ENCODE measurements at regions not wholly inside any gene's neighbourhood (a gene's known extent, or its start where the extent isn't known, plus 50 kb on each side); places are given as distances from the start of the nearest gene placed in this dataset.
"Not testable (repeated sequence)": the region's sequence is repeated elsewhere in the genome, so short reads cannot be mapped to it uniquely, and the experiment has no call there.

DNA sequence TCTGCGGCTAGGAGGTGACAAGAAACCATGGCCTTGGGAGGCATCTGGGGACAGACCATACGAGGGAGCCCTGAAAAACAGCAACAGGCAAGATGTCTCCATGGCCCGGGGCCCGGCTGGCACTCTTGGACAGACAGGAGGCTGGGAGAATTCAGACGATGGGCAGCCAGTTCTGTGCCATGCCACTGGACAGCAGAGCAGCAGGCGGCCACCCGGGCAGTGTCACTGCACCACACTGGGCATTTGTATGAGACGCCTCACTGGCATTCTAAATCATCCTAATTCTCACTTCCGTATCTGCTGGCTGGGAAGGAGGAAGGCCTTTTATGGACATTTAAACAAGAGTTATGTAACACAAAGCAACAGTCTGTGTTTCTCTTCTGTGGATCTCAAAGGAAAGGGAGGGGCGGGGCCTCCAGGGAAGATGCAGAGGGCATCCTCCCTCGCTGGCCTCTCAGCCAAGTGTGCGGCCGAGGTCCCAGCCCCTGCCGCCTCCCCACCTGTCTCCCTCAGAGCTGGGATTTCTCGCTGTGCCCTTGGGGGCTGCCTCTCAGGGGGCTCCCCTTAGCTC lies 350.3 kb downstream of the SHANK2 start:
- Mint-ChIP-seq H3K27me3 (ENCODE audit: low read depth) (no peaks in the 10 kb centered on the region), H3K9me3 (peaks cover 15 to 16% of the 10 kb centered on the region in 2 experiments), H3K4me1 (peaks cover 3 to 8% of the 10 kb centered on the region in 2 experiments; a peak in 3 of 4 replicates), H3K4me3 (no peak overlapping the region), H3K27ac (no peak overlapping the region), H3K36me3 (ENCODE audit: insufficient read depth in 1 of 3, low read depth in 3 of 3) (peaks cover 8 to 30% (median 12%) of the 10 kb centered on the region in 3 experiments; a peak in 6 of 7 replicates)
- H3K27me3 ChIP-seq (ENCODE audit: insufficient read depth, low read length): no peaks in the 10 kb centered on the region
- no peak overlapping the region for H2BK120ac ChIP-seq (ENCODE audit: low read depth, low read length, poor library complexity, severe bottlenecking)
- H3K56ac ChIP-seq (ENCODE audit: insufficient read length, low read depth, low read length): no peak overlapping the region
- H3K18ac ChIP-seq (ENCODE audit: insufficient read length, low read depth, low read length): no peak overlapping the region
- no peak overlapping the region for H2BK15ac ChIP-seq (ENCODE audit: low read depth, low read length)
- no peak overlapping the region for H4K91ac ChIP-seq (ENCODE audit: insufficient read length, low read depth, low read length)
- no peak overlapping the region for H2AK5ac ChIP-seq (ENCODE audit: insufficient read length, low read length)
- no peak overlapping the region for H2BK5ac ChIP-seq (ENCODE audit: insufficient read length, low read length)
- no peak overlapping the region for H2AFZ ChIP-seq (ENCODE audit: low read length)
- H4K20me1 ChIP-seq (ENCODE audit: control insufficient read depth, insufficient read depth, insufficient read length): no peaks in the 10 kb centered on the region
- H3K4me2 ChIP-seq (ENCODE audit: insufficient read depth, insufficient read length, low read length): no peak overlapping the region
- no peak overlapping the region for H3T11ph ChIP-seq (ENCODE audit: low read length)
- no peak overlapping the region for H3K14ac ChIP-seq (ENCODE audit: insufficient read depth, low read length)
- no peak overlapping the region for H3K23ac ChIP-seq (ENCODE audit: insufficient read length, low read depth, low read length)
- no peaks in the 10 kb centered on the region for H3K79me1 ChIP-seq (ENCODE audit: insufficient read depth, low read depth, low read length, poor library complexity, severe bottlenecking)
- H4K8ac ChIP-seq (replicated peaks; ENCODE audit: insufficient read length, low read depth, low read length): no peak overlapping the region
- H3K4ac ChIP-seq (ENCODE audit: low read depth, low read length): no peak overlapping the region
- H2BK12ac ChIP-seq (ENCODE audit: insufficient read length, low read depth, low read length): no peak overlapping the region
- TF ChIP-seq, protein P1, sequence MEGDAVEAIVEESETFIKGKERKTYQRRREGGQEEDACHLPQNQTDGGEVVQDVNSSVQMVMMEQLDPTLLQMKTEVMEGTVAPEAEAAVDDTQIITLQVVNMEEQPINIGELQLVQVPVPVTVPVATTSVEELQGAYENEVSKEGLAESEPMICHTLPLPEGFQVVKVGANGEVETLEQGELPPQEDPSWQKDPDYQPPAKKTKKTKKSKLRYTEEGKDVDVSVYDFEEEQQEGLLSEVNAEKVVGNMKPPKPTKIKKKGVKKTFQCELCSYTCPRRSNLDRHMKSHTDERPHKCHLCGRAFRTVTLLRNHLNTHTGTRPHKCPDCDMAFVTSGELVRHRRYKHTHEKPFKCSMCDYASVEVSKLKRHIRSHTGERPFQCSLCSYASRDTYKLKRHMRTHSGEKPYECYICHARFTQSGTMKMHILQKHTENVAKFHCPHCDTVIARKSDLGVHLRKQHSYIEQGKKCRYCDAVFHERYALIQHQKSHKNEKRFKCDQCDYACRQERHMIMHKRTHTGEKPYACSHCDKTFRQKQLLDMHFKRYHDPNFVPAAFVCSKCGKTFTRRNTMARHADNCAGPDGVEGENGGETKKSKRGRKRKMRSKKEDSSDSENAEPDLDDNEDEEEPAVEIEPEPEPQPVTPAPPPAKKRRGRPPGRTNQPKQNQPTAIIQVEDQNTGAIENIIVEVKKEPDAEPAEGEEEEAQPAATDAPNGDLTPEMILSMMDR (conservative IDR thresholded peaks at IDR 0.05): no peak
- H3K9ac ChIP-seq (ENCODE audit: extremely low read depth, insufficient read length, low read length): no peak overlapping the region
- DNase-seq: no peak
- H4K5ac ChIP-seq (ENCODE audit: insufficient read length, low read depth, low read length): no peak overlapping the region
- no peak overlapping the region for H3K27ac ChIP-seq (ENCODE audit: insufficient read length, low read depth, low read length)
- no peak overlapping the region for H2BK20ac ChIP-seq (ENCODE audit: low read depth, low read length, poor library complexity, severe bottlenecking)
- H3K4me1 ChIP-seq (ENCODE audit: insufficient read depth, low read length): no peaks in the 10 kb centered on the region
- H3K9me3 ChIP-seq (ENCODE audit: control insufficient read depth, low read depth, low read length): no peaks in the 10 kb centered on the region
- WGBS (ENCODE audit: extremely low coverage, insufficient read length, low lambda C conversion rate): no CpG with 5 or more reads among the region's 15 CpGs
- no peaks in the 10 kb centered on the region for H3K79me2 ChIP-seq (ENCODE audit: insufficient read depth, low read length)
- H3K23me2 ChIP-seq (ENCODE audit: insufficient read length, low read depth, low read length, poor library complexity, severe bottlenecking): no peaks in the 10 kb centered on the region

DNA sequence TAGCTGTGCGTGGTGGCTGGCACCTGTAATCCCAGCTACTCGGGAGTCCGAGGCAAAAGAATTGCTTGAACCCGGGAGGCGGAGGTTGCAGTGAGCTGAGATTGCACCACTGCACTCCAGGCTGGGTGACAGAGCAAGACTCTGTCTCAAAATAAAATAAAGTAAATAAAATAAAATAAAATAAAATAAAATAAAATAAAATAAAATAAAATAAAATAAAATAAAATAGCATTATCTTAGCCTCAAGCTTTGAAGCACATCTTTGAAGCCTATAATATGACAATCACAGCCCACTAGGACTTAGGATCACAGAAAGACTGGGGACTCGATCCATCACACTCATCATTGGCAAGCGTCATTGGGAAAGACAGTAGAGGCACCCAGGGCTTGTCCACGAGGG lies 349.1 kb downstream of the SHANK2 start:
- H3K4me1 ChIP-seq (ENCODE audit: insufficient read depth, low read length); H3K4me2 ChIP-seq (ENCODE audit: insufficient read depth, insufficient read length, low read length); H3K79me2 ChIP-seq (ENCODE audit: insufficient read depth, low read length); H3K56ac ChIP-seq (ENCODE audit: insufficient read length, low read depth, low read length); H4K20me1 ChIP-seq (ENCODE audit: control insufficient read depth, insufficient read depth, insufficient read length); H2BK20ac ChIP-seq (ENCODE audit: low read depth, low read length, poor library complexity, severe bottlenecking); H2BK120ac ChIP-seq (ENCODE audit: low read depth, low read length, poor library complexity, severe bottlenecking); H3T11ph ChIP-seq (ENCODE audit: low read length); H3K27ac ChIP-seq (ENCODE audit: insufficient read length, low read depth, low read length); H2BK12ac ChIP-seq (ENCODE audit: insufficient read length, low read depth, low read length); H3K27me3 ChIP-seq (ENCODE audit: insufficient read depth, low read length); H3K23me2 ChIP-seq (ENCODE audit: insufficient read length, low read depth, low read length, poor library complexity, severe bottlenecking); H3K9me3 ChIP-seq (ENCODE audit: control insufficient read depth, low read depth, low read length); H3K9ac ChIP-seq (ENCODE audit: extremely low read depth, insufficient read length, low read length); H3K4me1 Mint-ChIP-seq; H2BK5ac ChIP-seq (ENCODE audit: insufficient read length, low read length); H3K4ac ChIP-seq (ENCODE audit: low read depth, low read length); H3K27me3 Mint-ChIP-seq (ENCODE audit: low read depth); H3K9me3 Mint-ChIP-seq; H4K91ac ChIP-seq (ENCODE audit: insufficient read length, low read depth, low read length); H3K23ac ChIP-seq (ENCODE audit: insufficient read length, low read depth, low read length); H2BK15ac ChIP-seq (ENCODE audit: low read depth, low read length); H2AFZ ChIP-seq (ENCODE audit: low read length); H4K5ac ChIP-seq (ENCODE audit: insufficient read length, low read depth, low read length); DNase-seq; H3K79me1 ChIP-seq (ENCODE audit: insufficient read depth, low read depth, low read length, poor library complexity, severe bottlenecking); H3K14ac ChIP-seq (ENCODE audit: insufficient read depth, low read length); H2AK5ac ChIP-seq (ENCODE audit: insufficient read length, low read length); H3K4me3 Mint-ChIP-seq; H3K18ac ChIP-seq (ENCODE audit: insufficient read length, low read depth, low read length); H4K8ac ChIP-seq (replicated peaks; ENCODE audit: insufficient read length, low read depth, low read length): not testable (repeated sequence)
- H3K27ac Mint-ChIP-seq: peak overlapping the region in 1 of 3 experiments; percentile 52; a peak in 1 of 7 replicates
- no CpG with 5 or more reads among the region's 8 CpGs for WGBS (ENCODE audit: extremely low coverage, insufficient read length, low lambda C conversion rate)
- peaks cover 3 to 18% (median 9%) of the 10 kb centered on the region in 3 experiments; a peak in 6 of 7 replicates for H3K36me3 Mint-ChIP-seq (ENCODE audit: insufficient read depth in 1 of 3, low read depth in 3 of 3)
